NCI-H1105 (cell line): ENCODE measurements at regions not wholly inside any gene's neighbourhood (a gene's known extent, or its start where the extent isn't known, plus 50 kb on each side); places are given as distances from the start of the nearest gene placed in this dataset.
"Not testable (repeated sequence)": the region's sequence is repeated elsewhere in the genome, so short reads cannot be mapped to it uniquely, and the experiment has no call there.

Experiments used
- DNase-seq: peaks from one replicate; lab custom pipeline; 2025; lab: John Stamatoyannopoulos, UW

DNA sequence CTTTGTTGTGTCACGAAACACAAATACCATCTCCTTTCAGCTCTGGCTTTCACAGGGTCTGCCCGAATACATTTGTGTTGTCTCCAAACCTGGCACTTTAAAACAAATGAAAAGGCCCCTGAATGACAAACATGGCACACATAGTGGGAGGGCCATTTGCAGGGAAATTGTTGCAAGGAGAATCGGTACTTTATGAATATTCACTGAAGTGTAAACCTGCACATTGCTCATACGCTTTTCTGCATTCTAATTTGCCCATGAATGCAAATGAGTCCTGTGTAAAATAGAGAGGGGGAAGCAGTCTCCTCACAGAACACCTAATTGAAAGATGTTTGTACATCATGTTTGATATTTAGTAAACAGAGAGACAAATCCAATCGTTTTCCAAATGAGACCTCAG, 82.7 kb upstream of the PCDH8 start:
- DNase-seq, result no peak

DNA sequence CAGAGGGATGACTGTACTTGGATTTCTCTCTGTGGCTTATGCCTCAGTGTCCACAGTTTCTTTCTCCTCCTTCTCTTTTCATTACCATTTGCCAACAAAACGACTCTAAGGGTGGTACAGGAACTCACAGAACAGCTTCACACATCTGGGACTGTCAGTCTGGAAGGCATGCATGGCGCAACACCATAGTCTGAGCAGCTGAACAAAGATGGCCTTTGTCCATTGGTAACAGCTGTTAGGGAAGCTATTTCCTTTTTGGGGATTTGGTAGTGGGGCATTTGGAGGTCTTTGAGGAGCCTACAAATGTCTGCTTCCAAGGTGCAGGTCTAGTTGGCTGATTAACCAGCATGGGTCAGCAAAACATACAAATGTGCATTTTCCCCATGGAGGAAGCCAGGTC, 81.4 kb upstream of the PCDH8 start:
- DNase-seq, result no peak

DNA sequence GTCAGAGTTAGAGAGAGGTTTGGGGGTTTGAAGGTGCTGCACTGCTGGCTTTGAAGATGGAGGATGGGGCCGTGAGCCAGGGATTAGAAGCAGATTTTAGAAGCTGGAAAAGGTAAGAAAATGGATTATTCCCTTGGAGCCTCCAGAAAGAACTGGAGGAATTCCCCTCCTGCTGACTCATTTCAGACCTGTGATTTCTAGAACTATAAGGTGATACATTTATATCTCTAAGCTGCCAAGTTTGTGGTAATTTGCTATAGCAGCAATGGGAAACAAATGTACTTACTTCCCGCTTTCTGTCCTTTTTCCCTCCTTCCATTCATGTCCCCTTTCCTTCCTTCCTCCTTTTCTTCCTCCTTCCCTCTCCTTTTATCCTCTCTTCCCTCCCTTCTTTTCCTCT, 78.5 kb upstream of the PCDH8 start:
- DNase-seq, result no peak

DNA sequence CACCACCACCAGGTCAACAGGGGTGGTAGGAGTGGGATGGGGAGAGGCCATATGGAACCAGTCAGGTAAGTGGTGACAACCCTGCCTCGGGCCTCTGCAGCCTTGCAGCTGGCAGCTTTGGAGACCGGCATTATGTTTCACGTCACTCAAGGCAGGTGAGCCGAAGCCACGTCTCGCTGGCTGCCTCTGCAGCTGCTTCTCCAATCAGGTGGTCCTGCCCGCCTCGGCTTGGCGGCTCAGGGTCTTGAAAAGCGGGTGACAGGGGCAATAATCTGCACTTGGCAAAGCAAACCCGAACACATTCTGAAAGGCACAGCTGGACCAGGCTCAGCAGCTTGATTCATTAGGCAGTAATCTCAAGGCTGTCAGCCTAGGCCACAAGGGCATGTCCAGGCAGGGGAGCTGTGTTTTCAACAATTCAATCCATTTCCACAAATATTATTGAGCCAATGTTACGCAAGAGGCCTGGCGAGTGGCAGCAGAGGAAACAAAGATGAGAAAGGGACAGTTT, 77.4 kb upstream of the PCDH8 start:
- DNase-seq, result peak; percentile 69

DNA sequence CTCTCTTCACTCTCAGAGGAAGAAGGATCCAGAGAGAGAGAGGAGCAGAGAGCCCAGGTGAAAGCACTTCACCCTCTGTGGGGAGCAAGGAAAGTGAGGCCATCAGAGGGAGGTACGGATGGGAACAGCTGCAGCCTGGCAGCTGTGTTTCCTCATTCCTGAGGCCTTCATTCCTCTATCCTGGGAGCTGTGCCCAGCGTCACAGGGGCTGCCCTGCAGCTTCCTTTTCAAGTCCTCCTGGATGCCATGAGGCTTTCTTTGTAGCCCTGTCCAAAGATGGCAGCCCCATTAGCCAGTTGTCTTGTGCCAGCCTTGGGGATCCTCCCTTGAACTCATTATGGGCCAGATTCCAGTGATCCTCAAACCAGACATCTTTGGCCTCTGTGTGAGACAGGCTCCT, 76.8 kb upstream of the PCDH8 start:
- DNase-seq, result no peak

DNA sequence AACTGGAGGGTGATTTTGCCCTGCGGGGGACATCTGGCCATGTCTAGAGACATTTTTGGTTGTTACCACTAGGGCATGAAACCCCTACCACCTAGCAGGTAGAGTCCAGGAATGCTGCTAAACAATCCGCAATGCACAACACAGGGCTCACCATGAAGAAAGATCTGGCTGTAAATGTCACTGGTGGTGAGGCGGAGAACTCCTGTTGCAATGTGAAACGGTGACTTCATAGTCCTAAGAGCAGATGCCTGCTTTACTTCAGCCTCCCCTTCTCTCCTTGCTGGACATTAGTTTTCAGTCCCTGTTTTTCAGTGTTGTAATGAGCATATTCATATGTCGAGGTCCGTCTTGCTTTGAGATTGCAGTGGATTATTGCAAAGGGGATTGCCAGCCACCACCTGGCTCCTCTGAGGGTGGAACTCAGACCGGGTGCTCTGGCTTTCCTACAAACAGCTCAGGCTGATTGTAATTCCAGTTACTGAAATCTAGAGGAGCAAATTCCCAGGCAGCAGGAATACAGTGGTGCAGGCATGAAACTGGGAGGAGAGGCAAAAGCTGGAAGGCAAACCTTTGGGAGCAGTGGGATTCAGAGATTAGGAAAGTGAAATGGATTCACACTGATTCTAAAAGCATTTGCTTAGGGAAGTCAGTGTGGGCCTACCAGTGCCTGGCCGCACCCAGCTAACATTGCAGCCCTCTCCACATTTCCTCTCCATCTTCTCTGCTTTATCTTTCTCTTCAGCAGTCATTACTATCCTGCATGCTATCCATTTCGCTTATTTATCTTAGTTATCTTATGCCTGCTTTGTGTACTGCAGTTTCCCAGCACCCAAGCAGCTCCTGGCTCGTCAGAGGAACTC, 76.1 kb upstream of the PCDH8 start:
- no peak for DNase-seq

DNA sequence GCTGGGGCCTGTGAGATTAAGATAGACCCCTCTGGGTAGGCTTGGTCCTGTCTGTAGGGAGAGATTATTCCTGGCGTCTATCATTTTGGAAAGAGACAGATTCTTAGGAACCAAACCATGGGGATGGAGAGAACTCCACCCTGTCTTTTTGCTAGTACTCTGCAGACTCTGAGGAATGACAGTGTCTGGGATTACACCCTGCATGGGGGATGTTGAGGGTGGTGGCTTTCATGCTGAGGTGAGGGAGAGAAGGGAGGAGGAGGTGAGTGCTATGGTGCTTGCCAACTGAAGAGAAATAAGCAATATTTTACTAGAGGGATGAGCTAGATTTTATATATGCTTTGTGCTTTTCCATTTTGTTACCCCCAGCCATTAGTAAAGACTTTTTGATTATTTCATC, 74.5 kb upstream of the PCDH8 start:
- no peak for DNase-seq

DNA sequence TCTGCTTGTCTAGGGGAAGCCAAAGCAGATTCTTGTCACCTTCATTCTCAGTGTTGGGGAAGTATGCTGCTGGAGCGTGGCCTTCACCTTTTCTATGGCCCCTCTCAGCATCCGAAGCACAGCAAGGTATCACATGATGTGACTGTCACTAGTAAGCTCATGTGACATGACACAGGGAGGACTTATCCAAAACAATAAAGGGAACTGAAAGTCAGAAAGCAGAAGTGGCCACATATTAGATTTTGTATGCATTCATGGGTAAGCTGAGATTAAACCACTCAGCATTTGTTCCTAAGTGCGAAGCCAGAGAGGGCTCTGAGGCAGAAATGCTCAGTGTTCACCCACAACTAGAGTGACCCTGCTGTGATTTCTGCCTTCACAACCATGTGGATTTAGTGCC, 72.8 kb upstream of the PCDH8 start:
- no peak for DNase-seq

DNA sequence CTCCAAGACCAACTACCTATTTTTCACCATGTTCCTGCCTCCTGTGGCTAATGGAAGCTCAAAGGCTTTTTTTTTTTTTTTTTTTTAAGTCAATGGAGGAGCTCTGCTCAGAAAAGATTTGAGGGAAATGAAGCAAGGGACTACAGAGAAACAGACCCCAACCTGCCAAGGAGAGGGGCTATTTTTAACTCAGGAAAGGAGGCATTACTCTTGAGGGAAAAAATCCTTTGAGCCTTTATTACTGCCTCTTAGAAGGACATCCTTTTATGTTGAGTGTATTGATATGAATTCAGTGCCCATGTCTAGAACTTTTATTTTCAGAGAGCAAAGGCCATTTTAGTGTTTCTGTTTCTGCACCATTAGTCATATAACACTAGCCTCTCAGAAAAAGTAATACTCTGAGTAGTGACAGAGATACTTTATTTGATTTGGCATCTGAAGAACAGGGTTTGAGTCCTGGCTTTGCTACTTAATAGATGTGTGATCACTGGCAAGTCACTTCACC, 68.1 kb upstream of the PCDH8 start:
- no peak for DNase-seq

DNA sequence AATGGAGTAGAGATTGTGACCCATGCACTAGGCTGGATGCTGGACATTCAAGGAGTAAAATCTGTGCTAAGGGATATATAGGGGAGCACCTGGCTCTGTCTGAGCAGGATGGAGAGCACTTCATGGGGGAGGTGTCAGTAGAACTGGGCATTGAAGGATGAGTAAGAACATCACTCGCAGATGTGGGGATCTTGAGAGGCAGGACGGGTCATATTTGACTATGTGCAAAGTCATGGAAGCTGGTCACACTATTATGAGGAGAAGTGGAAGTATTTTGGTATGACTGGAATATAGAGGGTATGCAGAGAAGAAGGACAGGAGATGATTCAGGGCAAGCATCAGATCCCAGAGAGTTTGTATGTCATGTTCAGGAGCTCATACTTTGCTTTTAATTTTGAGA, 62.9 kb upstream of the PCDH8 start:
- no peak for DNase-seq

DNA sequence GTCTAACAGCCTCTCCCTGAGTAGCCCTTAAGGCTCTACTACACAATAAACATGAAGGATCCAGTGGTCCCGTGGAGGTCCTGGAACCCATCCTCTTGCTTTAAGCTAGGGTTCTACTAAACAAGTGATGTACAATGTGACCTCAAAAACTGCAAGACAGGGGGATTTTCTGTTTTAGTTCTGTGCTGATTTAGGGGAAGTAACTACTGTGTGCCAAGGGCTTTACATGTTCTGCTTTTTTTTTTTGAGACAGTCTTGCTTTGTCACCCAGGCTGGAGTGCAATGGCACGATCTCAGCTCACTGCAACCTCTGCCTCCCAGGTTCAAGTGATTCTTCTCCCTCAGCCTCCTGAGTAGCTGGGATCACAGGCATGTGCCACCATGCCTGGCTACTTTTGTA, 61.9 kb upstream of the PCDH8 start:
- not testable (repeated sequence) for DNase-seq

DNA sequence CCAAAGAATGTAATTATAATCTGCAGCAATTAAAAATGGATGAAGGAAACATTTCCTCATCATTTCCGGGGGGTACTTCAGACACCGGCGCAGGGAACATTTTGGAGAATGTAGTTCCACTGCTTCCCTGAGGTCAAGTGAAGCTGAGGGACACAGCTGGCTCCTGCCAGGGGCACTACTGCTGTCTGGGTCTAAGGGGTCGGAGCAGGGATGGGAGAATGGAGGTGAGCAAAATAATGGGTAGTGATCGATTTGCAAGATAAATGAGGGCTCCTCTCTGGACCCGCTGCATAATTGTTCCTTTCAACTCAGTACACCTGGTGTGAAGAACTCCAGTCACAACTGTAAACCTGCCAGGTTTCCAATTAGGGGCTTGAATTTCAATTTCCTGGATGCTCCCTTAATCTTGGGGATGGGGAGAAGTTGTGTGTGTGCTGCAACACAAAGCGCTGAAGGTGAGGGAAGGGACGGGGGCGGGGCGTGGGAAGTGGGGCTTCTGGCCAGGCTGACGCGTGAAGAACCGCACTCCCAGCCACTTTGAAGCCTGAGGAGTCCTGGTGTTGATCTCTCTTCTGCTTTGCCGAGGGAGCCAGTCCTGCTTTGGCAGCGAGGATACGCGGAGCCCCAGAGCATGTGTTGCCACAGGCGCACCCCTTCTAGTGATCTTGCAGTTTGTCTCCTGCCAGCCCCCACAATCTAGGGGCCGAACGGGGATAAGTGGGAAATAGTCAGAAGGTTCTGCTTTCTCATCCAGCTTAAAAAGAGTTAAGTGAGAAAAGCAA, 57.9 kb upstream of the PCDH8 start:
- DNase-seq, result no peak

DNA sequence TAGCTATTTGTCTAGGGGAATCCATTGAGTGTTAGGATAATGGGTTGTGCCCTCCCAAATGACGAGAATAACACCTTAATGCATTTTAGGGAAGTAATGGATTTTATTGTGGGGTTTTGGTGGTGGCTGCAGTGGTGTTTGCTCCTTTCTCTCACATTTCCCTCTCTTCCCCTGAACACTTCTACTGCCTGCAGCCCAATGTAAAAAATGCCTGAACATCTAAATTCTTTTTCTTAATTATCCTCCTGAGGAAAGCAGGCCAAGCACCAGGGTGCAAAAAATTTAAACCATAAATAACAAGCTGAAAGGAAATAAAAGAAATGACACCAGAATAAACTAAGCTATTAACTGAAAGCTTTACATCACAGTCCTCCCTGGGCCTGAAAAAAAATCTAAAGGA, 57.3 kb upstream of the PCDH8 start:
- DNase-seq, result no peak

DNA sequence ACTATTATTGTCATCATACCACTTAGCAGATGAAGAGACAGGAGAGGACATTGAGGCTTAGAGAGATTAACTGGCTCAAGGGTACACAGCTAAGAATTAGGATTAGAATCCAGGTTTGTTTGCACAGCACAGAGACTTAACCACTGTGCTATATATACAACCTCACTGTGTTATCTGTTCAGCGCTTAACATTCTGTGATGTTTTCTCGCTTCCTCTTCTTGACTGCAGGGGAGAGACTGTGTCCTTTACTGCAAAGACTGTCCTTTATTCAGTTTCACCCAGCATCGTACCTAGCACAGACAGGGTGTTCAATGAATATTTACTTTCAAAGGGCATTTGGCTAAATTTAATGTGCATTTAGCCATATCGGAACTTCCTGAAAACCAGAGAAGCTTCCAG, 54.9 kb upstream of the PCDH8 start:
- DNase-seq, result no peak

DNA sequence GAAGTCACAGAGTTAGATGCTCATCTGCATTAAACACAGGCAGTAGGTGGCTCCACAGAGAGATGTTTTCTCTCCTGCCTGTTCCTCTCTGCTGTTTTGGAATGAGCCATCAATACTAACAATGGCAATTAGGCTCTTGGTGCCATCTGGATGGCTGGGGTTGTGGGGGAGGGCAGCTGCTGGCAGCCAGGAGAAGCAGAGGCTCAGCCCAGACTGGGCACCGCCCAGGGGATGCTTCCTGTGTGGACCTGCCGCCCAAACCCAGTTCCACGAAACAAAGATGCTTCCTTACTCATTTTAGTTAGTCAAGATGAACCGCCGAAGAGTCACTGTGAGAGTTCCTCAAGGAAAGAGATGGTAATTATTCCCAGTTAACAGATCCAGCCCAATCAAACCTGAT, 50.8 kb upstream of the PCDH8 start:
- DNase-seq, result no peak
